ENCODE measurements at regions not wholly inside any gene's neighbourhood (a gene's known extent, or its start where the extent isn't known, plus 50 kb on each side); places are given as distances from the start of the nearest gene placed in this dataset.

DNA sequence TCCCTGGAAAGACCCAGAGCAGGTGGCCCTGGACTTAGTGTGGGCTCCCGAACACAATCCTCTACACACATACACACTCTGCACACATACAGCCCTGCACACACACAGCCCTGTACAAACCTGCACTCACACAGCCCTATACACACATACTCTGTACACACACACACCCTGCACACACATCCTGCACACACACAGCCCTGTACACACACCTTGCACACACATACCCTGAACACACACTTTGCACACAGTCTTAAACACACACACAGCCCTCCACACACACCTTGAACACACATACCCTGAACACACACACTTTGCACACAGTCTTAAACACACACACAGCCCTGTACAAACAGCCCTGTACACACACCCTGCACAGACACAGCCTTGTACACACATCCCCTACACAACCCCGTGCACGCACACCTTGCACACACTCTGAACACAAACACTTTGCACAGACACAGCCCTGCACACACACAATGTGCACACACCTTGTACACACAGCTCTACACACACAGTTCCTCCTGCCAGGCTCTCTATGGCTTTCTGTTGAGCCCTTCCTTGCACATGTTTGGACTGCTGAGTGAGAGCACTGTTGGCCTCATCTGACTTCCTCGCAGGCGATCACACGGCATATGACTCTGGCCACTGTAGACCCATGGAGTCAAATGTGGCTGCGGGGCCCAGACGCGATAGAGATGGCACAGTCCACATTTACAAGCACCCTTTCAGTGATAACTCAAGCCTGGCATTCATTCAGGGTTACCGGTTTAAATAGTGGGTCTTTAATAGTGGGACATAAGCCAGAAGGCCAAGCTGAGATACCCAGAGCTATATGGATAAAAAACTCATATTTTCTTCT is 245.7 kb upstream of the IRX1 start:
- Mint-ChIP-seq H3K27me3 (ENCODE audit: insufficient read depth, low read depth, poor library complexity) (peaks cover 2% of the 10 kb centered on the region), H3K4me1 (no peaks in the 10 kb centered on the region), H3K27ac (no peak overlapping the region), H3K9me3 (peaks cover 9% of the 10 kb centered on the region; the same call in 2 of the 3 replicates), H3K36me3 (ENCODE audit: low read depth) (no peaks in the 10 kb centered on the region), H3K4me3 (no peak overlapping the region)
- Histone ChIP-seq H3K36me3 (ENCODE audit: insufficient read depth) (no peaks in the 10 kb centered on the region), H4K20me1 (replicated peaks; ENCODE audit: insufficient read depth) (no peaks in the 10 kb centered on the region), H3K27ac (ENCODE audit: low read depth) (no peak overlapping the region), H3K79me2 (replicated peaks; ENCODE audit: insufficient read depth) (no peaks in the 10 kb centered on the region), H3K27me3 (ENCODE audit: insufficient read depth) (no peaks in the 10 kb centered on the region), H2AFZ (no peak overlapping the region), H3K4me2 (no peak overlapping the region), H3F3A (replicated peaks; ENCODE audit: low read depth) (no peaks in the 10 kb centered on the region), H3K4me3 (no peak overlapping the region), H3K4me1 (ENCODE audit: insufficient read depth) (no peaks in the 10 kb centered on the region), H3K9me2 (ENCODE audit: insufficient read depth) (no peaks in the 10 kb centered on the region)
- no peak for ATAC-seq
- no peak for DNase-seq (ENCODE audit: low spot score)
- TF ChIP-seq EZH2phosphoT487 (IDR thresholded peaks at IDR 0.05; ENCODE audit: unreplicated experiment) (no peak), JUNB (IDR thresholded peaks at IDR 0.05; ENCODE audit: unreplicated experiment) (no peak), STAT1 (IDR thresholded peaks at IDR 0.05; ENCODE audit: unreplicated experiment) (no peak)
- TF ChIP-seq, protein P1, sequence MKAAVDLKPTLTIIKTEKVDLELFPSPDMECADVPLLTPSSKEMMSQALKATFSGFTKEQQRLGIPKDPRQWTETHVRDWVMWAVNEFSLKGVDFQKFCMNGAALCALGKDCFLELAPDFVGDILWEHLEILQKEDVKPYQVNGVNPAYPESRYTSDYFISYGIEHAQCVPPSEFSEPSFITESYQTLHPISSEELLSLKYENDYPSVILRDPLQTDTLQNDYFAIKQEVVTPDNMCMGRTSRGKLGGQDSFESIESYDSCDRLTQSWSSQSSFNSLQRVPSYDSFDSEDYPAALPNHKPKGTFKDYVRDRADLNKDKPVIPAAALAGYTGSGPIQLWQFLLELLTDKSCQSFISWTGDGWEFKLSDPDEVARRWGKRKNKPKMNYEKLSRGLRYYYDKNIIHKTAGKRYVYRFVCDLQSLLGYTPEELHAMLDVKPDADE (IDR thresholded peaks at IDR 0.05), result no peak

DNA sequence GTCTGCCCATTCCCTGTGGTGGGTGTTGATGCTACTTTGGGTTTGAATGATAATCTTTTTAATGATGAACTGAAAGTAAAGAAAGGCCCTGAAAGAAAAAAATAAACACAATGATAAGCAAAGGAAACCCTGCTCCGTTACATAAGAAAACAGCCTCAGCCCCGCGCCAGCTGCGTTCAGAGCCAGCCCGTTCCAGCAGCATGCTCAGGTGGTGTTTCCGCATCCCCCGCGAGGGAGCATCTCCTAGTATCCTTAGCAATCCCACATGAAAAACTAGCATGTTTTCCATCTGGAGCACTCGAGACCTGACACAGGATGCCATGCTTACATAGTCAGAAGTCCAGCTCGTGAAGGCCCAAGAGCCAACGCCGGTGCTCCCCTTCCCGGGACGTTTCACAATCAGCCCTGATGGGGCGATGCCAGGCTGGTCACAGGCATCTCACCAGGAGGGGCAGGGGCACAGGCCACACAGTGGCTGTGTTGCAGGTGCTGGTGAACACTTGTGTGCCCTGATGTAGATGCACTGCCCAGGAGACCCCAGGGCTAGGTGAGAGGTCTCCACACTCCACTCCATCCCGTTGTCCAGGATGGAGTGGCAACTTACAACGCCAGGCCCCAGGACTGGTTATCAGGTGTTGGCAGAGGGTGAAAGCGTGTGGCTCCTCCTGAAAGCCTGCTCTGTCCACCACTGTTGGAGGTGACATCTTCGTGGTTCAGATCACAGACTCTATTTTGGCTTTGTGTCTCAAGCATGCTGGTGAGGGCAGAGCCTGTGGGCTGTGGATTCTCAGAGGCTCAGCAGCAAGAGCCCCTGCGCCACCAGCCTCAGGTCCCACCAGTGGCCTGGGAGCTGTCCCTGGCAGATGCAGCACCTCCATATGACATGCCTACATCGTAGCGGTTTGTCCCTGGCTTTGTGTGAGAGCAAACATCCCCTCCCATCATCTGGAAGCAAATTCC is 246.8 kb upstream of the IRX1 start:
- Histone ChIP-seq H2AFZ (no peak overlapping the region), H3K36me3 (ENCODE audit: insufficient read depth) (no peaks in the 10 kb centered on the region), H3F3A (replicated peaks; ENCODE audit: low read depth) (no peaks in the 10 kb centered on the region), H3K9me2 (ENCODE audit: insufficient read depth) (no peaks in the 10 kb centered on the region), H3K4me2 (no peak overlapping the region), H3K27ac (ENCODE audit: low read depth) (no peak overlapping the region), H3K4me1 (ENCODE audit: insufficient read depth) (no peaks in the 10 kb centered on the region), H3K79me2 (replicated peaks; ENCODE audit: insufficient read depth) (no peaks in the 10 kb centered on the region), H4K20me1 (replicated peaks; ENCODE audit: insufficient read depth) (no peaks in the 10 kb centered on the region), H3K27me3 (ENCODE audit: insufficient read depth) (no peaks in the 10 kb centered on the region), H3K4me3 (no peak overlapping the region)
- DNase-seq (ENCODE audit: low spot score) (no peak), ATAC-seq (no peak)
- Mint-ChIP-seq H3K36me3 (ENCODE audit: low read depth) (no peaks in the 10 kb centered on the region), H3K27ac (no peak overlapping the region), H3K9me3 (peaks cover 9% of the 10 kb centered on the region; the same call in 1 of the 3 replicates), H3K4me1 (no peaks in the 10 kb centered on the region), H3K27me3 (ENCODE audit: insufficient read depth, low read depth, poor library complexity) (peaks cover 2% of the 10 kb centered on the region), H3K4me3 (no peak overlapping the region)
- TF ChIP-seq, protein P2, sequence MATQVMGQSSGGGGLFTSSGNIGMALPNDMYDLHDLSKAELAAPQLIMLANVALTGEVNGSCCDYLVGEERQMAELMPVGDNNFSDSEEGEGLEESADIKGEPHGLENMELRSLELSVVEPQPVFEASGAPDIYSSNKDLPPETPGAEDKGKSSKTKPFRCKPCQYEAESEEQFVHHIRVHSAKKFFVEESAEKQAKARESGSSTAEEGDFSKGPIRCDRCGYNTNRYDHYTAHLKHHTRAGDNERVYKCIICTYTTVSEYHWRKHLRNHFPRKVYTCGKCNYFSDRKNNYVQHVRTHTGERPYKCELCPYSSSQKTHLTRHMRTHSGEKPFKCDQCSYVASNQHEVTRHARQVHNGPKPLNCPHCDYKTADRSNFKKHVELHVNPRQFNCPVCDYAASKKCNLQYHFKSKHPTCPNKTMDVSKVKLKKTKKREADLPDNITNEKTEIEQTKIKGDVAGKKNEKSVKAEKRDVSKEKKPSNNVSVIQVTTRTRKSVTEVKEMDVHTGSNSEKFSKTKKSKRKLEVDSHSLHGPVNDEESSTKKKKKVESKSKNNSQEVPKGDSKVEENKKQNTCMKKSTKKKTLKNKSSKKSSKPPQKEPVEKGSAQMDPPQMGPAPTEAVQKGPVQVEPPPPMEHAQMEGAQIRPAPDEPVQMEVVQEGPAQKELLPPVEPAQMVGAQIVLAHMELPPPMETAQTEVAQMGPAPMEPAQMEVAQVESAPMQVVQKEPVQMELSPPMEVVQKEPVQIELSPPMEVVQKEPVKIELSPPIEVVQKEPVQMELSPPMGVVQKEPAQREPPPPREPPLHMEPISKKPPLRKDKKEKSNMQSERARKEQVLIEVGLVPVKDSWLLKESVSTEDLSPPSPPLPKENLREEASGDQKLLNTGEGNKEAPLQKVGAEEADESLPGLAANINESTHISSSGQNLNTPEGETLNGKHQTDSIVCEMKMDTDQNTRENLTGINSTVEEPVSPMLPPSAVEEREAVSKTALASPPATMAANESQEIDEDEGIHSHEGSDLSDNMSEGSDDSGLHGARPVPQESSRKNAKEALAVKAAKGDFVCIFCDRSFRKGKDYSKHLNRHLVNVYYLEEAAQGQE (IDR thresholded peaks at IDR 0.05; ENCODE audit: unreplicated experiment), result no peak
- TF ChIP-seq ZNF114 (CRISPR knock-in tag; IDR thresholded peaks at IDR 0.05) (no peak), JUNB (IDR thresholded peaks at IDR 0.05; ENCODE audit: unreplicated experiment) (no peak), EZH2 (IDR thresholded peaks at IDR 0.05; ENCODE audit: low read depth, unreplicated experiment) (no peak), STAT1 (IDR thresholded peaks at IDR 0.05; ENCODE audit: unreplicated experiment) (no peak), ZNF331 (CRISPR knock-in tag; IDR thresholded peaks at IDR 0.05; ENCODE audit: low read depth) (no peak), POLR2AphosphoS5 (IDR thresholded peaks at IDR 0.05; ENCODE audit: low read depth) (no peak)
